ENCODE measurements at regions not wholly inside any gene's neighbourhood (a gene's known extent, or its start where the extent isn't known, plus 50 kb on each side); places are given as distances from the start of the nearest gene placed in this dataset.
A peak's percentile ranks its signal among the peaks of the same experiment; 100 is the strongest.

DNA sequence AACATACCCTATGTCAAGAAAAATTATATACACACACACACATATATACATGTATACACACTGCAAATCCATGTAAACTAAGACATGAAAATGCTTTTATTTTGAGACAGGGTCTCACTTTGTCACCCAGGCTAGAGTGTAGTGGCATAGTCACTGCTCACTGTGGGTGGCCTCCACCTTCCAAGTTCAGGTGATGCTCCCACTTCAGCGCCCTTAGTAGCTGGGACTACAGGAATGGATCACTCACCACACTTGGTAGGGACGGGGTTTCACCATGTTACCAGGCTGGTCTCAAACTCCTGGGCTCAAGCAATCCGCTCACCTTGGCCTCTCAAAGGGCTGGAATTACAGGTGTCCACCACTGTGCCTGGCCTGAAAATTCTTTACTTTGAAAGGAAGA, 617.6 kb downstream of the NYAP2 start:
- intact Hi-C loops (cut with DNase I): no loop called here
- no peak for TF ChIP-seq POLR2A (IDR thresholded peaks at IDR 0.05)
- TF ChIP-seq, protein P1, sequence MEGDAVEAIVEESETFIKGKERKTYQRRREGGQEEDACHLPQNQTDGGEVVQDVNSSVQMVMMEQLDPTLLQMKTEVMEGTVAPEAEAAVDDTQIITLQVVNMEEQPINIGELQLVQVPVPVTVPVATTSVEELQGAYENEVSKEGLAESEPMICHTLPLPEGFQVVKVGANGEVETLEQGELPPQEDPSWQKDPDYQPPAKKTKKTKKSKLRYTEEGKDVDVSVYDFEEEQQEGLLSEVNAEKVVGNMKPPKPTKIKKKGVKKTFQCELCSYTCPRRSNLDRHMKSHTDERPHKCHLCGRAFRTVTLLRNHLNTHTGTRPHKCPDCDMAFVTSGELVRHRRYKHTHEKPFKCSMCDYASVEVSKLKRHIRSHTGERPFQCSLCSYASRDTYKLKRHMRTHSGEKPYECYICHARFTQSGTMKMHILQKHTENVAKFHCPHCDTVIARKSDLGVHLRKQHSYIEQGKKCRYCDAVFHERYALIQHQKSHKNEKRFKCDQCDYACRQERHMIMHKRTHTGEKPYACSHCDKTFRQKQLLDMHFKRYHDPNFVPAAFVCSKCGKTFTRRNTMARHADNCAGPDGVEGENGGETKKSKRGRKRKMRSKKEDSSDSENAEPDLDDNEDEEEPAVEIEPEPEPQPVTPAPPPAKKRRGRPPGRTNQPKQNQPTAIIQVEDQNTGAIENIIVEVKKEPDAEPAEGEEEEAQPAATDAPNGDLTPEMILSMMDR (IDR thresholded peaks at IDR 0.05): no peak
- no peak overlapping the region for H3K4me3 ChIP-seq
- H3K36me3 ChIP-seq: no peaks in the 10 kb centered on the region
- no peaks in the 10 kb centered on the region for H3K4me1 ChIP-seq
- ATAC-seq (no peak), DNase-seq (no peak)
- H3K9me3 ChIP-seq: peaks cover 0 to 5% (median 0%) of the 10 kb centered on the region in 4 donors
- H3K27ac ChIP-seq: no peak overlapping the region
- WGBS (ENCODE audit: insufficient coverage, low coverage, low lambda C conversion rate, missing lambda C conversion rate): 90% methylated on average over 3 of the region's 3 CpGs
- no peaks in the 10 kb centered on the region for H3K27me3 ChIP-seq

DNA sequence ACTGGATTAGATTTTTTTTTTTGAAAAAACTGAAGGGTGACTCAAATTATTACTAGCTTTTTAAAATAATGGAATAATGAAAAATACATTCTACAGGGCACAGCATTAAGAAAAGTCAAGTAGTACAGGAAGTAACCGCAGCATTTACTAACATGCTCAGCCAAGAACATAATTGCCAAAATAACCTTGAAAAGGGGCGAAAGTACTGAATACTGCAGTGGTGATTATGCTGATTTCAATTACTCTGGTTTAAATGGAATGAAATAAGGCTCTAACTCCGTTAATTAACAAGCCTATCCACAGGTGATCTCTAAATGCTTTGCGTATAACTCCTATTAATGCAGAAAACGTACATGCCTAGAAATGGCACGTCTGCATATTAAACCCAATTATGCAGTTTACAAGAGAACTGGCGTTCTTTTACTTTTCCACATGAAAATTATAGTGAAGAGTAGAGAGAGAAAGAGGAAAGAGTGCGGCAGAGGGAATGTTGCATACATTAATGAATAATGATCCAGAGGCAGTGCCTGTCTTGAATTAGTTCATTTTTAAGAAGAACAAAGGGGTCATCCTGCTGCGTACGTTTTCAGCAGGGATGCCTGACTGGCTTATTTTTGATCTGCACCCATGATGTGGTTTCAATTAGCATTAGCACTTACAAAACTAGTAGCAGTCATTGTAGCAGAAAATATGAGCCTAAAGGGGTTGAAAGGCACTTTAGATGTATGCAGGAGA, 612.4 kb downstream of the NYAP2 start:
- ATAC-seq (no peak), DNase-seq (no peak)
- Histone ChIP-seq H3K9me3 (no peaks in the 10 kb centered on the region), H3K4me3 (no peak overlapping the region), H3K27ac (no peak overlapping the region), H3K4me1 (no peaks in the 10 kb centered on the region), H3K36me3 (no peaks in the 10 kb centered on the region), H3K27me3 (no peaks in the 10 kb centered on the region)
- intact Hi-C loops (cut with DNase I): no loop called here
- no peak for TF ChIP-seq POLR2A (IDR thresholded peaks at IDR 0.05)
- TF ChIP-seq, protein P1 (IDR thresholded peaks at IDR 0.05): no peak
- 77% methylated on average over 10 of the region's 10 CpGs for WGBS (ENCODE audit: insufficient coverage, low coverage, low lambda C conversion rate, missing lambda C conversion rate)

DNA sequence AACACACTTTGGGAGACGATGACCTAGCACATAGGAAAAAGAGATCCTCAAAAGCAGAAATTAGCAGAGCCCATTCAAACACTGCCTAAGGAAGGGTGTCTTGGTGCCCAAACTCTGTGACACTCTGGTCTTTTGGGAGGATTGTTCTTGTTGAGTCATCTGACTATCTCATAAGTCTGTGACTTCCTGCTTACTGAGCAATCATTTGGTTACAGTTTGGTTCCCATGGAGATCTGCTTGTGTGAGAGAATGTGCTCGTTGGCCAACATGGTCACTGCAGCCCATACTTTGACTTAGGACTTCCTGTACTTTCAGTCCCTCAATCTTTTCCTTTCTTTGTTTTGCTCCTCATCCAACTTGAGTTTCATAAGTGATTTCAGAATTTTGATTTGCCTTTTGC, 602.9 kb downstream of the NYAP2 start:
- no peaks in the 10 kb centered on the region for H3K36me3 ChIP-seq
- TF ChIP-seq POLR2A (IDR thresholded peaks at IDR 0.05): no peak
- TF ChIP-seq, protein P1 (IDR thresholded peaks at IDR 0.05): no peak
- ATAC-seq: peak; percentile 32 to 74 (median 54)
- intact Hi-C loops (cut with DNase I): no loop called here
- H3K4me3 ChIP-seq: no peak overlapping the region
- no peak for DNase-seq
- H3K27me3 ChIP-seq: no peaks in the 10 kb centered on the region
- no peaks in the 10 kb centered on the region for H3K9me3 ChIP-seq
- H3K27ac ChIP-seq: no peak overlapping the region
- WGBS (ENCODE audit: insufficient coverage, low coverage, low lambda C conversion rate, missing lambda C conversion rate): 41% methylated on average over 2 of the region's 2 CpGs
- no peaks in the 10 kb centered on the region for H3K4me1 ChIP-seq

DNA sequence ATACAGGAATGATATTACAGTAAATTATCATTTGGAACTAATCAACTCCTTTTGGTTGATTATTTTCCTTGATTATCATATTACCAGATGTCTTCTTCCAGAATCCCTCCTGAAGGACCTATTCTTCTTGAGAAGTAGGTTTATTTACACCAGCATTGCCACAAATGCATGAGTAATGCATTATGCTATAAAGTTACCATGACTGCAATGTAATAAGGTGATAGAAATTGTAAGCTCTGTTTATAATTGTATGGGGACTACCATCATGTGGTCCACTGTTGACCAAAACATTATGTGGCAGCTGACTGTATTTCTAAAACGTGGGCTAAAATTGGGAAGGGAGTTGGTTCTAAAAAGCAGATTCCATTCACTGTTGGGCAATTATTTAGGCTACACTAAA, 602.2 kb downstream of the NYAP2 start:
- intact Hi-C loops (cut with DNase I): no loop called here
- H3K9me3 ChIP-seq: no peaks in the 10 kb centered on the region
- H3K27me3 ChIP-seq: no peaks in the 10 kb centered on the region
- no peaks in the 10 kb centered on the region for H3K4me1 ChIP-seq
- no peak overlapping the region for H3K4me3 ChIP-seq
- TF ChIP-seq POLR2A (IDR thresholded peaks at IDR 0.05): no peak
- TF ChIP-seq, protein P1 (IDR thresholded peaks at IDR 0.05): no peak
- no peak for DNase-seq
- H3K27ac ChIP-seq: no peak overlapping the region
- ATAC-seq: no peak
- no peaks in the 10 kb centered on the region for H3K36me3 ChIP-seq
- WGBS (ENCODE audit: insufficient coverage, low coverage, low lambda C conversion rate, missing lambda C conversion rate): 40% methylated on average over 1 of the region's 1 CpG
